ENCODE measurements at regions not wholly inside any gene's neighbourhood (a gene's known extent, or its start where the extent isn't known, plus 50 kb on each side); places are given as distances from the start of the nearest gene placed in this dataset.

DNA sequence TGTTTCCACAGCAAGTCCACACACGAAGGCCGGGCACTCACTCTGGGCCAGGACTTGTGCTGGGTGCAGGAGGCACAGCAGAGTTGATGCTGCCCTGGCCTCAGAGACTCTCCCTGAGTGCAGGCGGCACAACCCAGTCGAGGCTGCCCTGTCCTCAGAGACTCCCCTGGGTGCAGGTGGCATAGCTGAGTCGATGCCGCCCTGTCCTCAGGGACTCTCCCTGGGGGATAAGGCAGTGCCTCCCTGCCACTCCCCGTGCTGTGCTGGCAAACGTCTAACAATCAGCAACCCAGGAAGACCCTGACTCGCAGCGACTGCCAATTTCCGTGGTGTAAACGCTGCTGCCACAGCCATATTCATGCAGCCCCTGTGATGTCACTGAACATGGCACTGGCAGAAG lies 93.1 kb downstream of the PDGFA start:
- TF ChIP-seq, protein P1, sequence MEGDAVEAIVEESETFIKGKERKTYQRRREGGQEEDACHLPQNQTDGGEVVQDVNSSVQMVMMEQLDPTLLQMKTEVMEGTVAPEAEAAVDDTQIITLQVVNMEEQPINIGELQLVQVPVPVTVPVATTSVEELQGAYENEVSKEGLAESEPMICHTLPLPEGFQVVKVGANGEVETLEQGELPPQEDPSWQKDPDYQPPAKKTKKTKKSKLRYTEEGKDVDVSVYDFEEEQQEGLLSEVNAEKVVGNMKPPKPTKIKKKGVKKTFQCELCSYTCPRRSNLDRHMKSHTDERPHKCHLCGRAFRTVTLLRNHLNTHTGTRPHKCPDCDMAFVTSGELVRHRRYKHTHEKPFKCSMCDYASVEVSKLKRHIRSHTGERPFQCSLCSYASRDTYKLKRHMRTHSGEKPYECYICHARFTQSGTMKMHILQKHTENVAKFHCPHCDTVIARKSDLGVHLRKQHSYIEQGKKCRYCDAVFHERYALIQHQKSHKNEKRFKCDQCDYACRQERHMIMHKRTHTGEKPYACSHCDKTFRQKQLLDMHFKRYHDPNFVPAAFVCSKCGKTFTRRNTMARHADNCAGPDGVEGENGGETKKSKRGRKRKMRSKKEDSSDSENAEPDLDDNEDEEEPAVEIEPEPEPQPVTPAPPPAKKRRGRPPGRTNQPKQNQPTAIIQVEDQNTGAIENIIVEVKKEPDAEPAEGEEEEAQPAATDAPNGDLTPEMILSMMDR (conservative IDR thresholded peaks at IDR 0.05): no peak

DNA sequence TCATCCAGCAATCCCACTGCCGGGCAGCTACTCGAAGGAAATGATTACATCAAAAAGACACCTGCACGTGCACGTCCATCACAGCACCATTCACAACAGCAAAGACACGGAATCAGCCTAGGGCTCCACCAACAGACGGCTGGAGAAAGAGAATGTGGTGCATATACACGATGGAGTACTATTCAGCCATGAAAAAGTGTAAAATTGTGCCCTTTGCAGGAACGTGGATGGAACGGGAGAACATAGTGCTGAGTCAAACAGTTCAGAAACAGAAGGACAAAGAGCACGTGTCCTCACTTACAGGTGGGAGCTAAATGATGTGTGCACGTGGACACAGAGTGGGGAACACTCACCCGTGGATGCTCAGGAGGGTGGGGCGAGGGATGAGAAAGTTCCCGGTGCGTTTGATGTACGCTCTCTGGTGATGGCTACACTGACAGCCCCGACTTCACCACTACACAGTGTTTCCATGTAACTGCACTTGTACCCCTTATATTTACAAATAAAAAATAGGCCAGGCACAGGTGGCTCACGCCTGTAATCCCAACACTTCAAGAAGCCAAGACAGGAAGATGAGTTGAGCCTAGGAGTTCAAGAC lies 92.0 kb downstream of the PDGFA start:
- TF ChIP-seq, protein P1 (conservative IDR thresholded peaks at IDR 0.05): no peak
- H3K27ac ChIP-seq: no peak overlapping the region

More for the DNA sequence above, 93.1 kb downstream of the PDGFA start:
- H3K27ac ChIP-seq: no peak overlapping the region

DNA sequence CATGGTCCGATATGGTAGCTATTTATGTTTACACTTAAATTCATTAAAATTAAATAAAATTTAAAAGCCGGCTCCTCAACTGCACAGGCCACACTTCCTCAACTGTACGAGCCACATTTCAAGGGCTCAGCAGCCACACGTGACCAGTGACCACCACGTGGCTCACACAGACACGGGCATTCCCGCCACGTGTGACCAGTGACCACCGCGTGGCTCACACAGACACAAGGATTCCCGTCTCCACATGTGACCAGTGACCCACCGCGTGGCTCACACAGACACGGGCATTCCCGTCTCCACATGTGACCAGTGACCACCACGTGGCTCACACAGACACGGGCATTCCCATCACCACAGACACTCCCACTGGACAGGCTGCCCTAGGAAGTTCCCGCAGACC lies 91.3 kb downstream of the PDGFA start:
- TF ChIP-seq, protein P1 (conservative IDR thresholded peaks at IDR 0.05): no peak

DNA sequence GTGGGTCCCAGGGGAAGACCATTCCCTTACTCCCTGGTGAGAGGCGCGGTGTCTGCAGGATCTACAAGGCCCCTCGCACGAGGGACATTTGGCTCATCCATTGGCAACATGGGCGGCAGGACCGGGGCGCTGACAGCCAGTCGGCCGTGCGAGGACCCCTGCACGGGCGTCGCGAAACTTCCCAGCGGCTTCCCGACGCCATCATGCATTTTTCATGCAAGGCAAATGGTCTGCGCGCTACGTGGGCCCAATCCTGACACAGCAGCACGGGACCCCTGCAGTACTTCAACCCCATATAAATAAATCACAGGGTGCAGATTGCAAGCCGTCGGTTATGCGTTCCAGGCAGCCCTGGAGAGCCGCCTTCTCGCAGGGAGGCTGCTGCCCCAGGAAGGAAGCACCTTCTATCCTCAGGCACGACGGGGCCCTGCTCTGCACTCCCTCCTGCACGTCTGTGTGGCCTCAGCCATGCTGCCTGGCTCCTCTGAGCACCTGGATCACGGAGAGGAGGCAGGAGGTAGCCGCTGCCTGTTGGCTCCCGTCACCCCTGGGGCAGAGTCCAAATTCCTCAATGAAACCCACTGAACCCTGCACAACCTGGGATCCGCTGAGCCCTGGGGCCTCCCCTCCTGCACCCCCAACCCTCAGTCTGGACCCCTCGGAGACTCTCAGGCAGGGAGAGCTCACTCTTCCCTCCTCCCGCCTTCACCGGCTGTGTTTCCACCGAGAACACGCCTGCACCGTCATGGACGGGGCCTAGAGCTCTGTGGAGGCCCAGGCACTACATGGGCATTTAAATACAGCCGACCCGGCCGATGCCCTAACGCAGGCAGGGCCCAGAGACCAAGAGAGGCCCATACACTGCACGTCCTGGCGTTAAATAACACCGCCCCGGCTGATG lies 90.5 kb downstream of the PDGFA start:
- TF ChIP-seq, protein P1 (conservative IDR thresholded peaks at IDR 0.05): no peak

More for the DNA sequence above, 91.3 kb downstream of the PDGFA start:
- no peak overlapping the region for H3K27ac ChIP-seq

DNA sequence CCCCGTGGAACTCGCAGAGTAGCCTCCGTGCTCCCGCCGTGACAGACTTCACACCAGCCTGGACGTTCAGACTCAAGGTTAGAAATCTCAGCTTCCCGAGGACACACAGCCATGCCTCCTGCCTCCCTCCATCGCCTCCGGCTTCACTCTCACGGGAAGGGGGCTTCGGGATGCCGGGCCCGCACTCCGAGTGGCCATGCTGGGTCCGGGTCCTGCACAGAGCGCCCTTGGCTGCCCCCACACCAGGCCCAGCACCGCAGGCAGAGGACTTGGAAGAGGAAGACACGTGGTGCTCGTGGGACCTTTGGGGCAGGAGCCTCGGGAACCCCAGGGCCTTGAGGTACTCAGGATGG lies 89.8 kb downstream of the PDGFA start:
- TF ChIP-seq, protein P1 (conservative IDR thresholded peaks at IDR 0.05): no peak
- no peak overlapping the region for H3K27ac ChIP-seq

More for the DNA sequence above, 90.5 kb downstream of the PDGFA start:
- no peak overlapping the region for H3K27ac ChIP-seq

DNA sequence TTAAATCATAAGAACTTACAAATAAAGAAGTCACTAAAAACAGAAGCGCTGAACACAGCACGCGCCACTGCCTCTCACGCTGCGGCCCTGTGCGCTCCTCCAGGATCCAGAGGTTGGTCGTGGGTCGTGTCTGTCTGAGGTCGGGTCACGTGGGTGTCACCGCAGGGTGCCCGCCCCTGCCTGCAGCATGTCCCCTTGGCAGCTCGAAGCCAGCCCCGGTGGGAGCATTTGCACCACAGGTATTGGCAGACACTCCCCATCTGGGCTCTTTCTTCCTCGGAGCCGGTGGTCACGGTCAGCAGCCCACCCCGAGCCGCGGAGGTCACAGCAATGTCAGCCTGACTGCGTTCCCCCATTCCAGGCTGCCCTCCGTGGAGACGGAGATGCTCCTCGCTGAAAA lies 88.6 kb downstream of the PDGFA start:
- TF ChIP-seq, protein P1 (conservative IDR thresholded peaks at IDR 0.05): no peak

DNA sequence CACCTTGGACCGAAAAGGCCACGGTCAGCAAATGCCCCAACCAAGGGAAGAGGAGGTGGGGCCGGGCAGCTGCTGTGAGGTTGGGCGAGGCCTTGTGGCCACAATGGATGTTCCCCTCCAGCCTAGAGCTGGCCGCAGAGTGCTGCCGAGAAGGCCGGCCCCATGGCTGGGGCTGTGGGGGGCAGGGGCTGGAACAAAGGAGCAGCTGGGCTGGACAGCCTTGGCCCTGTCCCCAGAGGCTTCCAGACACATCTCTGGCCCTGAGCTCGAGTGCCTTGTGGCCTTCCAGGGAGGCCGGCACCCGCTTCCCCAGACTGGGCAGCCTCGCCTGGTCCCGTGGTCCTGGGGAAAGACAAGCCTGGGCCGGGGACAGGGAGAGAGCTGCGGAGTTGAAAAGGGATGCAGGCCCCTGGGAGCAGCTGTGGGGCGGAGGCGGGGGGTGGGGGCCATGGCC lies 88.0 kb downstream of the PDGFA start:
- TF ChIP-seq, protein P1 (conservative IDR thresholded peaks at IDR 0.05): no peak
- H3K27ac ChIP-seq: no peak overlapping the region

More for the DNA sequence above, 88.6 kb downstream of the PDGFA start:
- no peak overlapping the region for H3K27ac ChIP-seq
